ENCODE measurements at regions not wholly inside any gene's neighbourhood (a gene's known extent, or its start where the extent isn't known, plus 50 kb on each side); places are given as distances from the start of the nearest gene placed in this dataset.
"Not testable (repeated sequence)": the region's sequence is repeated elsewhere in the genome, so short reads cannot be mapped to it uniquely, and the experiment has no call there.

DNA sequence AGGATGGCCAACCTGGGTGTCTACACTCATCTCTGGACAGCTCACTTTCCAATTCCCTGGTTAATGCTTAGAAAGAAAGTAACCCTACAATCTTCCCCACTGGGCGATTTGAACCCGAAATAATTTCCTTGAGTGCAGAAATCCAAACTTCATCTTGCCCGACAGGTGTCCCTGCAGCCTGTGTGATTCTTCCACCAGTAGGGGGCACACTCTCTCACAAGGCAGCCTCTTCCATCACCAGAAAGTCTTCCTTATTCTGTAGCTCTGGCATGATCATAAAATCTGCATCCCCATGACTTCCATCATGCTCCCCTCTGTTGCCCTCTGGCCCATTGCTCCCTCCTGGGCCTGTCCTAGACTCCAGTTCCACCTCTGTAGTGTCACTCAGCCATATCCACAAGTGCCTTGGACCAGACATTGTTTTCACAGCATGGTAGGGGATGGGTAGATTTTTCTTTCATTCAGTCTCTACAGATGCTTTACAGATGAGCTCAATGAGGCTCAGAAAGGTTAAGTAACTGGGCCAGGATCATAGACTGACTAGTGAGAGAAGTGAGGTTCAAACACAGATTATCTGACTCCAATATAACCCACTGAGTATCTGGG is 170.4 kb upstream of the SPTLC3 start:
- in situ Hi-C loops (cut with MboI; ENCODE audit: low sequenced_read_pairs in 4 of 4), result no loop called here
- Histone ChIP-seq H3K36me3 (no peaks in the 10 kb centered on the region), H3K4me3 (no peak overlapping the region), H3K27me3 (no peaks in the 10 kb centered on the region), H3K4me1 (no peaks in the 10 kb centered on the region), H3K27ac (no peak overlapping the region), H3K9me3 (no peaks in the 10 kb centered on the region)
- no peak for ATAC-seq
- no peak for TF ChIP-seq POLR2A (IDR thresholded peaks at IDR 0.05)
- TF ChIP-seq, protein P1, sequence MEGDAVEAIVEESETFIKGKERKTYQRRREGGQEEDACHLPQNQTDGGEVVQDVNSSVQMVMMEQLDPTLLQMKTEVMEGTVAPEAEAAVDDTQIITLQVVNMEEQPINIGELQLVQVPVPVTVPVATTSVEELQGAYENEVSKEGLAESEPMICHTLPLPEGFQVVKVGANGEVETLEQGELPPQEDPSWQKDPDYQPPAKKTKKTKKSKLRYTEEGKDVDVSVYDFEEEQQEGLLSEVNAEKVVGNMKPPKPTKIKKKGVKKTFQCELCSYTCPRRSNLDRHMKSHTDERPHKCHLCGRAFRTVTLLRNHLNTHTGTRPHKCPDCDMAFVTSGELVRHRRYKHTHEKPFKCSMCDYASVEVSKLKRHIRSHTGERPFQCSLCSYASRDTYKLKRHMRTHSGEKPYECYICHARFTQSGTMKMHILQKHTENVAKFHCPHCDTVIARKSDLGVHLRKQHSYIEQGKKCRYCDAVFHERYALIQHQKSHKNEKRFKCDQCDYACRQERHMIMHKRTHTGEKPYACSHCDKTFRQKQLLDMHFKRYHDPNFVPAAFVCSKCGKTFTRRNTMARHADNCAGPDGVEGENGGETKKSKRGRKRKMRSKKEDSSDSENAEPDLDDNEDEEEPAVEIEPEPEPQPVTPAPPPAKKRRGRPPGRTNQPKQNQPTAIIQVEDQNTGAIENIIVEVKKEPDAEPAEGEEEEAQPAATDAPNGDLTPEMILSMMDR (IDR thresholded peaks at IDR 0.05 in 4 of 5, conservative IDR thresholded peaks at IDR 0.05 in 1 of 5), result no peak
- intact Hi-C loops (cut with DNase I; ENCODE audit: low total_unique reads), result no loop called here
- no peak for DNase-seq

DNA sequence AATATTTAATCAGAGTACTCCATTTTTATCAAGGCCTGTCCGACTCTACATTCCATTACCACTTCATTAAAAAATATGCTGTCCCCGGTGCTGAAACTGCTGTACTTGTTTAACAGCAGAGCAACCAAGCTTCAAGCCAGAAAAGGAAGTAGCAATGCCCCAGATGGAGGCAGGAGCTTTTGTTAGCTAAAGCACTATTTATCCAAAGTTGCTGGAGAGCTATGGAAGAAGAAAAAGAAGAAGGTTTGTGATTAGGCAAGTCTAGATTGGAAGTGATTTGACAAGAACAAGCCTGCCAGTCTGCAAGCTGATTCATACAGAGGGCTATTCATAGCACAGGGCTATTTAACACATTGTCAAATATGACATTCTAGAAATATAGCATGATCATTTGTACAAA is 160.9 kb upstream of the SPTLC3 start:
- intact Hi-C loops (cut with DNase I; ENCODE audit: low total_unique reads) (no loop called here), in situ Hi-C loops (cut with MboI; ENCODE audit: low sequenced_read_pairs in 4 of 4) (no loop called here)
- Histone ChIP-seq H3K4me1 (no peaks in the 10 kb centered on the region), H3K36me3 (no peaks in the 10 kb centered on the region), H3K27ac (no peak overlapping the region), H3K9me3 (no peaks in the 10 kb centered on the region), H3K4me3 (no peak overlapping the region), H3K27me3 (no peaks in the 10 kb centered on the region)
- DNase-seq (no peak), ATAC-seq (no peak)
- no peak for TF ChIP-seq POLR2A (IDR thresholded peaks at IDR 0.05)
- TF ChIP-seq, protein P1 (IDR thresholded peaks at IDR 0.05 in 4 of 5, conservative IDR thresholded peaks at IDR 0.05 in 1 of 5), result no peak

DNA sequence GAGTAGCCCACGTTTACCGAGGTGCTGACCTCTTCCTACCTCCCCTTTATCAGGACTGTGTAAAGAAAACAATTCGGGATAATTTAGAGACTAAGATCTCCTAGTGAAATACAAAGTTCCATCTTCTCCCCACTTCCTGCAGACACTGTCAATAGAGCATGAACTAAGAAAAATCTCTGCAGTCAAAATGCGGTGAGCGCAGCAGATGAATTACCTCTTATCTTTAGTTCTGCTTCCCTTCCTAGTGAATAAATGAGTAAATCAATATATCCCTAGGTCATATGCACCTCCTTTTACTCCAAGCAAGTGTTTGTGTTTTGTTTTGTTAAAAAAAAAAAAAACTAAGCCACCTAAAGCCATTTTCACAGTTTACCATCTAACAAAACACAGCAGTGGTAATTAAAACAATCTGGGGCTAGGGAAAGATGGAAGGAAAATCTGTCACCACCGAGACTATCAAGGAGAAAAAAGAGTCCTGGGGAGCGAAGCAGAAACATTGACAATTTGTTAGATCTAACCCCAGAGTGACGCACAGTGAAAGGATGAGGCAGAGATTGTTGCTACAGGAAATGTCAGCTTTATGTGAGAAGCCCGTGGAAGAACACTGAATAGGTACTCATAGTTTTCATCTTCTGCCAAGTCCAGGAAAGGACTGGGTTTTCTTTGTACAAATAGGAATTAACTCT is 159.4 kb upstream of the SPTLC3 start:
- Histone ChIP-seq H3K9me3 (no peaks in the 10 kb centered on the region), H3K27me3 (no peaks in the 10 kb centered on the region), H3K27ac (no peak overlapping the region), H3K4me1 (no peaks in the 10 kb centered on the region), H3K36me3 (no peaks in the 10 kb centered on the region), H3K4me3 (no peak overlapping the region)
- intact Hi-C loops (cut with DNase I; ENCODE audit: low total_unique reads) (no loop called here), in situ Hi-C loops (cut with MboI; ENCODE audit: low sequenced_read_pairs in 4 of 4) (no loop called here)
- ATAC-seq, result no peak
- DNase-seq, result no peak
- TF ChIP-seq, protein P1 (IDR thresholded peaks at IDR 0.05 in 4 of 5, conservative IDR thresholded peaks at IDR 0.05 in 1 of 5), result no peak
- TF ChIP-seq POLR2A (IDR thresholded peaks at IDR 0.05), result no peak

DNA sequence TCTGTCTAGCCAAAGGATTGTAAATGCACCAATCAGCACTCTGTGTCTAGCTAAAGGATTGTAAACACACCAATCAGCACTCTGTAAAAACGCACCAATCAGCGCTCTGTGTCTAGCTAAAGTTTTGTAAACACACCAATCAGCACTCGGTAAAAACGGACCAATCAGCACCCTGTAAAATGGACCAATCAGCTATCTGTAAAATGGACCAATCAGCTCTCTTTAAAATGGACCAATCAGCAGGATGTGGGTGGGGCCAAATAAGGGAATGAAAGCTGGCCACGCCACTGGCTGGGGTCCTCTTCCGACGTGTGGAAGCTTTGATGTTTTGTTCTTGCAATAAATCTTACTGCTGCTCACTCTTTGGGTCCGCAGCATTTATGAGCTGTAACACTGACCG is 151.1 kb upstream of the SPTLC3 start:
- H3K4me3 ChIP-seq; ATAC-seq; DNase-seq; in situ Hi-C loops (cut with MboI; ENCODE audit: low sequenced_read_pairs in 4 of 4); H3K4me1 ChIP-seq; H3K27me3 ChIP-seq; H3K9me3 ChIP-seq; H3K36me3 ChIP-seq; intact Hi-C loops (cut with DNase I; ENCODE audit: low total_unique reads); H3K27ac ChIP-seq: not testable (repeated sequence)

DNA sequence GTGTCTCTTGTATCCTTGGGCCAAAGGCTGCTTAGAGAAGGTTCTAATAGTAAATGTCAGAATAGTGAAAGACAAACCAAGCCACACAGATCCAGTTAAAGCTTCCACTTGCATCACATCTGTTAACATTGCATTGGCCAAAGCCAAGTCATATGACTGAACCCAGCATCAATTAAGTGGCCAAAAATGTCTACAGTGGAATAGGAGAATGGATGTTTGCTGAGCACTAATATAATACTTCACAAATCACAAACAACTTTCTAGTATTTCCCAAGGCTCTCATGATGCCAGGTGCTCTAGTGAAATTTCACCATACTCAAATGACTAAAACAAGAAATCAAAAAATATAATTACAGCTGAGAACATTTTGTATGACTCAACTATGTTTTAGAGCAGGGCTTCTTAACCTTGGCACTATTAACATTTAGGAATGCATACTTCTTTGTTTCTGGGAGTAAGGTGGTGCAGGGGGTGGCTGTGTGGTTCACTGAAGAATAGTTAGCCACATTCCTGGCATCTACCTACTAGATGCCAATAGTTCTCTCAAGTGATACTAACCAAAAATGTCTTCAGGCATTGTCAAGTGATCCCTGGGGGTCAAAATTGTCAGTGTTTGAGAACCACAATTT is 148.0 kb upstream of the SPTLC3 start:
- Histone ChIP-seq H3K4me1 (no peaks in the 10 kb centered on the region), H3K4me3 (no peak overlapping the region), H3K27me3 (no peaks in the 10 kb centered on the region), H3K27ac (no peak overlapping the region), H3K9me3 (no peaks in the 10 kb centered on the region), H3K36me3 (no peaks in the 10 kb centered on the region)
- in situ Hi-C loops (cut with MboI; ENCODE audit: low sequenced_read_pairs in 4 of 4), result no loop called here
- ATAC-seq, result peak; percentile 36 to 50
- DNase-seq, result no peak
- intact Hi-C loops (cut with DNase I; ENCODE audit: low total_unique reads), result no loop called here
- TF ChIP-seq, protein P1 (IDR thresholded peaks at IDR 0.05 in 4 of 5, conservative IDR thresholded peaks at IDR 0.05 in 1 of 5), result no peak
- TF ChIP-seq POLR2A (IDR thresholded peaks at IDR 0.05), result no peak
